GM23338 (cell line): ENCODE measurements at regions not wholly inside any gene's neighbourhood (a gene's known extent, or its start where the extent isn't known, plus 50 kb on each side); places are given as distances from the start of the nearest gene placed in this dataset.
"Not testable (repeated sequence)": the region's sequence is repeated elsewhere in the genome, so short reads cannot be mapped to it uniquely, and the experiment has no call there.

Experiments used
- ATAC-seq: fragments of 200-7000 bp; cut with Tn5 transposase; 3 replicates; pipeline ENCODE4 v1.9.1; 2020
- DNase-seq: peaks from one replicate; pipeline ENCODE4 v3.0.0-alpha.2; 2015; ENCODE audit warnings: low spot score
- H2AFZ ChIP-seq: fragments of 200-600 bp; sonication (generic); 2 replicates; pipeline ENCODE4 v1.8.0; 2016; ENCODE audit warnings: antibody characterized with exemption, mild to moderate bottlenecking, moderate library complexity
- H3F3A ChIP-seq: fragments of 200-600 bp; sonication (generic); replicated peaks from 2 replicates; pipeline ENCODE4 v1.8.0; 2017; ENCODE audit warnings: antibody characterized with exemption, mixed run types, low read depth
- H3K27ac ChIP-seq: fragments of 200-600 bp; sonication (generic); 2 replicates; pipeline ENCODE4 v1.6.1; 2016; ENCODE audit warnings: low read depth
- H3K27me3 ChIP-seq: fragments of 200-600 bp; sonication (generic); 2 replicates; pipeline ENCODE4 v1.8.0; 2016; ENCODE audit warnings: mild to moderate bottlenecking, mixed run types, moderate library complexity; ENCODE audit not compliant: insufficient read depth
- H3K36me3 ChIP-seq: fragments of 200-600 bp; sonication (generic); 2 replicates; pipeline ENCODE4 v1.8.0; 2016; ENCODE audit warnings: mild to moderate bottlenecking; ENCODE audit not compliant: insufficient read depth
- H3K4me1 ChIP-seq: fragments of 200-600 bp; sonication (generic); 2 replicates; pipeline ENCODE4 v1.8.0; 2016; ENCODE audit warnings: mild to moderate bottlenecking, moderate library complexity; ENCODE audit not compliant: insufficient read depth
- H3K4me2 ChIP-seq: fragments of 200-600 bp; sonication (generic); 2 replicates; pipeline ENCODE4 v1.7.1; 2017; ENCODE audit warnings: mixed run types
- H3K4me3 ChIP-seq: fragments of 200-600 bp; sonication (generic); 2 replicates; pipeline ENCODE4 v1.6.1; 2016; ENCODE audit warnings: mixed run types
- H3K79me2 ChIP-seq: fragments of 200-600 bp; sonication (generic); replicated peaks from 2 replicates; pipeline ENCODE4 v1.8.0; 2017; ENCODE audit warnings: mild to moderate bottlenecking; ENCODE audit not compliant: insufficient read depth
- H3K9me2 ChIP-seq: fragments of 200-600 bp; sonication (generic); 2 replicates; pipeline ENCODE4 v1.8.0; 2017; ENCODE audit not compliant: insufficient read depth
- H4K20me1 ChIP-seq: fragments of 200-600 bp; sonication (generic); replicated peaks from 2 replicates; pipeline ENCODE4 v1.8.0; 2017; ENCODE audit warnings: mild to moderate bottlenecking; ENCODE audit not compliant: insufficient read depth
- H3K27ac Mint-ChIP-seq: 2 replicates; pipeline ENCODE4 v1.8.0; 2020; ENCODE audit warnings: inconsistent platforms, mild to moderate bottlenecking, moderate library complexity, mixed read lengths
- H3K27me3 Mint-ChIP-seq: 3 replicates; pipeline ENCODE4 v1.8.0; 2022; ENCODE audit warnings: low read depth, mild to moderate bottlenecking, moderate library complexity, mixed read lengths, inconsistent platforms; ENCODE audit not compliant: insufficient read depth, poor library complexity
- H3K36me3 Mint-ChIP-seq: 3 replicates; pipeline ENCODE4 v1.8.0; 2021; ENCODE audit warnings: low read depth, mild to moderate bottlenecking, inconsistent platforms, moderate library complexity, mixed read lengths
- H3K4me1 Mint-ChIP-seq: 3 replicates; pipeline ENCODE4 v1.8.0; 2020; ENCODE audit warnings: mild to moderate bottlenecking, inconsistent platforms, mixed read lengths
- H3K4me3 Mint-ChIP-seq: 3 replicates; pipeline ENCODE4 v1.8.0; 2021; ENCODE audit warnings: moderate library complexity, mild to moderate bottlenecking, inconsistent platforms, mixed read lengths
- H3K9me3 Mint-ChIP-seq: 3 replicates; pipeline ENCODE4 v1.8.0; 2020; ENCODE audit warnings: moderate library complexity, mild to moderate bottlenecking, inconsistent platforms, mixed read lengths
- CREB1 ChIP-seq: fragments of 250-450 bp; sonication (Bioruptor Pico); IDR thresholded peaks from 2 replicates; pipeline ENCODE4 v1.5.0; 2020; ENCODE audit warnings: low read depth, mild to moderate bottlenecking, moderate library complexity
- EZH2 ChIP-seq: fragments of 200-600 bp; sonication (generic); IDR thresholded peaks from one replicate; pipeline ENCODE4 v1.8.0; 2017; ENCODE audit warnings: antibody characterized with exemption, mild to moderate bottlenecking, low read depth; ENCODE audit not compliant: unreplicated experiment
- EZH2phosphoT487 ChIP-seq: fragments of 200-600 bp; sonication (generic); IDR thresholded peaks from one replicate; pipeline ENCODE4 v1.8.1; 2018; ENCODE audit warnings: antibody characterized with exemption; ENCODE audit not compliant: unreplicated experiment
- JUNB ChIP-seq: IDR thresholded peaks from one replicate; pipeline ENCODE4 v1.6.1; 2016; ENCODE audit warnings: antibody characterized with exemption; ENCODE audit not compliant: unreplicated experiment
- NANOG ChIP-seq: IDR thresholded peaks from 2 replicates; pipeline ENCODE4 v1.6.1; 2016; ENCODE audit warnings: antibody characterized with exemption, borderline replicate concordance
- POLR2AphosphoS5 ChIP-seq: IDR thresholded peaks from 2 replicates; pipeline ENCODE4 v1.6.1; 2016; ENCODE audit warnings: antibody characterized with exemption, low read depth
- STAT1 ChIP-seq: IDR thresholded peaks from one replicate; pipeline ENCODE4 v1.6.1; 2016; ENCODE audit warnings: antibody characterized with exemption; ENCODE audit not compliant: unreplicated experiment
- ZNF114 ChIP-seq: fragments of 250-450 bp; sonication (Bioruptor Pico); IDR thresholded peaks from 2 replicates; pipeline ENCODE4 v1.5.0; 2020; ENCODE audit warnings: mild to moderate bottlenecking, moderate library complexity
- ZNF331 ChIP-seq: fragments of 250-450 bp; sonication (Bioruptor Pico); IDR thresholded peaks from 2 replicates; pipeline ENCODE4 v1.5.0; 2020; ENCODE audit warnings: low read depth, mild to moderate bottlenecking, moderate library complexity
- TF ChIP-seq, protein P1 (sequence below), 2 experiments: fragments of 200-600 bp in 1 of 2; sonication (generic) in 1 of 2; conservative IDR thresholded peaks; 2 replicates each; pipeline versions ENCODE4 v1.5.1 to v1.6.1; 2016 to 2017; ENCODE audit warnings: antibody characterized with exemption in 2 of 2, low read depth in 2 of 2, mild to moderate bottlenecking in 2 of 2, moderate library complexity in 1 of 2
- TF ChIP-seq, protein P2 (sequence below): IDR thresholded peaks from one replicate; pipeline ENCODE4 v1.6.1; 2018; ENCODE audit warnings: antibody characterized with exemption; ENCODE audit not compliant: unreplicated experiment
- TF ChIP-seq, protein P3 (sequence below): IDR thresholded peaks from 2 replicates; pipeline ENCODE4 v1.6.1; 2016; ENCODE audit warnings: antibody characterized with exemption

DNA sequence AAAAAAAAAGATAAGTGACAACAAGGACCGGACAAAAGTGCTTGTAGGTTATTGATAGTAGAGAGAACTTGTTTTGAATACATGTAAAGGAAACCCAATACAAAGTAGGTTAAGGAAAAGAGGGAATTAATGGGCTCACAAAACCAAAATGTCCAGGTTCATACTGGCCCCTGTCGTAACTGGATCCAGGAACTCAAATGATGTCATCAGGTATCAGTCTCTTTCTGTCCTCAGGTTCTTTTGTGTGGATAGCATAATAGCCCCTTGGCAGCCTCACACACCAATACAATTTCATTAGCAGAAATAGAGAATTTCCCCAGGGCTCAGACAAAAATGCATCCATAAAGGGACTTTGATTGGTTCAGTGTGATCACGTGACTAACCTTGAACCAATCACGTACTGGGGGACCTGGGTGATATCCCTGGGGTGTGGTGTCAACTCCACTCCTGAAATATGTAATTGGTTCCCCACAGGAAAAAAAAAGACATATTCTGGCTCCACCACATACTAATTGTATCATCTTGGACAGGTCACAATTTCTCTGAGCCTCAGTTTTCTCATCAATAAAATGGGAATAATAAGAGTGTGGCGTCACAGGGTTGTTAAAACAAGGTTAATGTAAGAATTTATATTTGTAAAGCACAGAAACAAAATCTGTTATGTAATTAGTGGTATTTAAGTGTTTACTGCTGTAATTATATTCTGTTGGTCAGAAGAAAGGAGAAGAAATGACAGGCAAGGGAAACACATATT, 174.8 kb downstream of the PDGFRA start (continued):
- no peak for TF ChIP-seq EZH2
- TF ChIP-seq, protein P1, sequence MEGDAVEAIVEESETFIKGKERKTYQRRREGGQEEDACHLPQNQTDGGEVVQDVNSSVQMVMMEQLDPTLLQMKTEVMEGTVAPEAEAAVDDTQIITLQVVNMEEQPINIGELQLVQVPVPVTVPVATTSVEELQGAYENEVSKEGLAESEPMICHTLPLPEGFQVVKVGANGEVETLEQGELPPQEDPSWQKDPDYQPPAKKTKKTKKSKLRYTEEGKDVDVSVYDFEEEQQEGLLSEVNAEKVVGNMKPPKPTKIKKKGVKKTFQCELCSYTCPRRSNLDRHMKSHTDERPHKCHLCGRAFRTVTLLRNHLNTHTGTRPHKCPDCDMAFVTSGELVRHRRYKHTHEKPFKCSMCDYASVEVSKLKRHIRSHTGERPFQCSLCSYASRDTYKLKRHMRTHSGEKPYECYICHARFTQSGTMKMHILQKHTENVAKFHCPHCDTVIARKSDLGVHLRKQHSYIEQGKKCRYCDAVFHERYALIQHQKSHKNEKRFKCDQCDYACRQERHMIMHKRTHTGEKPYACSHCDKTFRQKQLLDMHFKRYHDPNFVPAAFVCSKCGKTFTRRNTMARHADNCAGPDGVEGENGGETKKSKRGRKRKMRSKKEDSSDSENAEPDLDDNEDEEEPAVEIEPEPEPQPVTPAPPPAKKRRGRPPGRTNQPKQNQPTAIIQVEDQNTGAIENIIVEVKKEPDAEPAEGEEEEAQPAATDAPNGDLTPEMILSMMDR (conservative IDR thresholded peaks at IDR 0.05; ENCODE audit: low read depth in 2 of 2) = no peak

DNA sequence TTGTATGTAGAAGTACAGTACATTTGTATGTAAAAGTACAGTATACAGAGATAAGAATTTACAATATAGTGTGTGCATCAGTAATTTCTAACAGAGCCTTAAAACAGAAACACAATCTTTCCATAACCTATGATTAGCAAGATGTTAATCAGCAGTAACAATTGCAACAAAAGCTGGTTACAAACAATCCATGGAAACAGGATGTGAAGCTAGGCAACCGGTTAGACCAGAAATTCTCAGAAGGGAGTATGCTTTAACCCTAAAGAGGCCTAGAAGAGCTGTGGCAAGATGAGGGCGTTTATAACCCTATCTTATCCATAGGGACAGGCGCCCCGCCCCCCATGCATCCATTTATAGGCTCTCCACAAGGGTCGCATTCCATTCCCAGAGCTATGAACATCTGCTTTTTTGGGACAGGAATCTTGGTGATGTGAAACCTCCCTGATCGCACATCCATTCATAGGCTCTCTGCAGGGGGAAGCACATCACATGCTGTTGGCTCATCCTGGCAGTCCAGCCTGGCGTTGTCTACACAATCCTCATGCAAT, 180.3 kb downstream of the PDGFRA start:
- not testable (repeated sequence) for H3K27me3 ChIP-seq, H3K36me3 Mint-ChIP-seq, H2AFZ ChIP-seq, H3K9me3 Mint-ChIP-seq, ATAC-seq, H3F3A ChIP-seq, H3K4me3 ChIP-seq, H3K79me2 ChIP-seq, H3K36me3 ChIP-seq, H3K27me3 Mint-ChIP-seq, H3K9me2 ChIP-seq, H3K4me1 ChIP-seq, H4K20me1 ChIP-seq
- Mint-ChIP-seq H3K4me3 (peak overlapping the region; percentile 25; the same call in 1 of the 3 replicates), H3K4me1 (peaks cover 28% of the 10 kb centered on the region), H3K27ac (peak overlapping the region; percentile 98)
- peak; percentile 87 for DNase-seq
- peak overlapping the region; percentile 88; the same call in 1 of the 2 replicates for H3K27ac ChIP-seq
- H3K4me2 ChIP-seq = 0 out of 2 replicates have a peak overlapping the region, but pooled peaks have one; percentile 11

DNA sequence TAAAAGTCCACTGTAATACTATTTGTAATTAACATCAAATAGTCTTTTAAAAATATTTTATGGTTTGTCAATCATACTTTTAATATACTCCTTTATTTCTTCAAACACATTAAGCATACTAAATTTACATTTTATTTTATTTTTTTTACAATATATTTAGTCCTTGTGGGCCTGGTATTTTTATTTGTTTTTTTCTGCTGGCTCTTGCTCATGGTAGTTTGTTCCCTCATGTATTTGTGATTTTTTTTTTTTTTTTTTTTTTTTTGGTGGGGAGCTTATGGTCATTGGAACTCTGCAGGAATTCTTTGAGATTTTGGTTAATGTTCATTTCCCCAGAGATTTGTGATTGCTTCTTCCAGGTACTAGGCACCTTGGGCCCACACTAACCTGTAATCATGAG, 185.5 kb downstream of the PDGFRA start:
- peaks cover 16% of the 10 kb centered on the region; the same call in 2 of the 3 replicates for H3K9me3 Mint-ChIP-seq
- H3K27me3 ChIP-seq = no peaks in the 10 kb centered on the region
- DNase-seq (no peak), ATAC-seq (no peak)
- no peak overlapping the region for H3K27ac Mint-ChIP-seq
- H3K4me3 ChIP-seq = no peak overlapping the region
- H2AFZ ChIP-seq = no peak overlapping the region
- no peaks in the 10 kb centered on the region for H4K20me1 ChIP-seq
- H3K4me2 ChIP-seq = no peak overlapping the region
- 0 out of 2 replicates have a peak, but pooled peaks cover 4% of the 10 kb centered on the region for H3K9me2 ChIP-seq
- H3K27ac ChIP-seq = no peak overlapping the region
- H3K4me1 Mint-ChIP-seq = peaks cover 19% of the 10 kb centered on the region; the same call in 2 of the 3 replicates
- no peaks in the 10 kb centered on the region for H3K4me1 ChIP-seq
- peaks cover 9% of the 10 kb centered on the region; the same call in 2 of the 3 replicates for H3K36me3 Mint-ChIP-seq
- H3K79me2 ChIP-seq = no peaks in the 10 kb centered on the region
- no peaks in the 10 kb centered on the region for H3K27me3 Mint-ChIP-seq
- H3F3A ChIP-seq = no peaks in the 10 kb centered on the region
- H3K4me3 Mint-ChIP-seq = no peak overlapping the region
- no peaks in the 10 kb centered on the region for H3K36me3 ChIP-seq
- no peak for TF ChIP-seq STAT1
- TF ChIP-seq EZH2 = no peak
- TF ChIP-seq, protein P1 (conservative IDR thresholded peaks at IDR 0.05; ENCODE audit: low read depth in 2 of 2) = no peak
- TF ChIP-seq, protein P2, sequence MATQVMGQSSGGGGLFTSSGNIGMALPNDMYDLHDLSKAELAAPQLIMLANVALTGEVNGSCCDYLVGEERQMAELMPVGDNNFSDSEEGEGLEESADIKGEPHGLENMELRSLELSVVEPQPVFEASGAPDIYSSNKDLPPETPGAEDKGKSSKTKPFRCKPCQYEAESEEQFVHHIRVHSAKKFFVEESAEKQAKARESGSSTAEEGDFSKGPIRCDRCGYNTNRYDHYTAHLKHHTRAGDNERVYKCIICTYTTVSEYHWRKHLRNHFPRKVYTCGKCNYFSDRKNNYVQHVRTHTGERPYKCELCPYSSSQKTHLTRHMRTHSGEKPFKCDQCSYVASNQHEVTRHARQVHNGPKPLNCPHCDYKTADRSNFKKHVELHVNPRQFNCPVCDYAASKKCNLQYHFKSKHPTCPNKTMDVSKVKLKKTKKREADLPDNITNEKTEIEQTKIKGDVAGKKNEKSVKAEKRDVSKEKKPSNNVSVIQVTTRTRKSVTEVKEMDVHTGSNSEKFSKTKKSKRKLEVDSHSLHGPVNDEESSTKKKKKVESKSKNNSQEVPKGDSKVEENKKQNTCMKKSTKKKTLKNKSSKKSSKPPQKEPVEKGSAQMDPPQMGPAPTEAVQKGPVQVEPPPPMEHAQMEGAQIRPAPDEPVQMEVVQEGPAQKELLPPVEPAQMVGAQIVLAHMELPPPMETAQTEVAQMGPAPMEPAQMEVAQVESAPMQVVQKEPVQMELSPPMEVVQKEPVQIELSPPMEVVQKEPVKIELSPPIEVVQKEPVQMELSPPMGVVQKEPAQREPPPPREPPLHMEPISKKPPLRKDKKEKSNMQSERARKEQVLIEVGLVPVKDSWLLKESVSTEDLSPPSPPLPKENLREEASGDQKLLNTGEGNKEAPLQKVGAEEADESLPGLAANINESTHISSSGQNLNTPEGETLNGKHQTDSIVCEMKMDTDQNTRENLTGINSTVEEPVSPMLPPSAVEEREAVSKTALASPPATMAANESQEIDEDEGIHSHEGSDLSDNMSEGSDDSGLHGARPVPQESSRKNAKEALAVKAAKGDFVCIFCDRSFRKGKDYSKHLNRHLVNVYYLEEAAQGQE = no peak
- TF ChIP-seq, protein P3, sequence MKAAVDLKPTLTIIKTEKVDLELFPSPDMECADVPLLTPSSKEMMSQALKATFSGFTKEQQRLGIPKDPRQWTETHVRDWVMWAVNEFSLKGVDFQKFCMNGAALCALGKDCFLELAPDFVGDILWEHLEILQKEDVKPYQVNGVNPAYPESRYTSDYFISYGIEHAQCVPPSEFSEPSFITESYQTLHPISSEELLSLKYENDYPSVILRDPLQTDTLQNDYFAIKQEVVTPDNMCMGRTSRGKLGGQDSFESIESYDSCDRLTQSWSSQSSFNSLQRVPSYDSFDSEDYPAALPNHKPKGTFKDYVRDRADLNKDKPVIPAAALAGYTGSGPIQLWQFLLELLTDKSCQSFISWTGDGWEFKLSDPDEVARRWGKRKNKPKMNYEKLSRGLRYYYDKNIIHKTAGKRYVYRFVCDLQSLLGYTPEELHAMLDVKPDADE = no peak
- no peak for TF ChIP-seq ZNF331
- TF ChIP-seq ZNF114 (CRISPR knock-in tag) = no peak
- no peak for TF ChIP-seq POLR2AphosphoS5
- TF ChIP-seq JUNB = no peak
- TF ChIP-seq CREB1 (CRISPR knock-in tag) = no peak
- no peak for TF ChIP-seq NANOG
- no peak for TF ChIP-seq EZH2phosphoT487
